ENCODE measurements at regions not wholly inside any gene's neighbourhood (a gene's known extent, or its start where the extent isn't known, plus 50 kb on each side); places are given as distances from the start of the nearest gene placed in this dataset.

GRCh38 chr10:123570898-123571515, 95.1 kb upstream of the GPR26 start:
- Histone ChIP-seq H4K20me1 (ENCODE audit: insufficient read depth, low read length) (no peaks in the 10 kb centered on the region), H2AFZ (ENCODE audit: low read depth, low read length) (no peak overlapping the region), H3K79me2 (ENCODE audit: insufficient read depth, low read length) (no peaks in the 10 kb centered on the region), H3K36me3 (ENCODE audit: insufficient read depth, low read length) (no peaks in the 10 kb centered on the region), H3K4me2 (ENCODE audit: insufficient read depth, low read length) (no peak overlapping the region), H3K9me3 (ENCODE audit: insufficient read depth, low read length, severe bottlenecking) (no peaks in the 10 kb centered on the region), H3K27me3 (ENCODE audit: insufficient read depth, low read length, poor library complexity) (peaks cover 19% of the 10 kb centered on the region), H3K27ac (ENCODE audit: low read length) (no peak overlapping the region), H3K4me1 (ENCODE audit: insufficient read depth, low read length) (no peaks in the 10 kb centered on the region), H3K9ac (ENCODE audit: low read depth, low read length) (no peak overlapping the region), H3K4me3 (ENCODE audit: low read depth in 1 of 2, low read length in 2 of 2) (no peak overlapping the region)
- DNase-seq (no peak), ATAC-seq (ENCODE audit: insufficient read depth, low read depth) (no peak)
- TF ChIP-seq CTCF (IDR thresholded peaks at IDR 0.05; ENCODE audit: borderline replicate concordance, extremely low read depth, low read length, poor library complexity, severe bottlenecking) (no peak), EZH2 (IDR thresholded peaks at IDR 0.05; ENCODE audit: borderline replicate concordance, low read depth, low read length, severe bottlenecking) (no peak)

- no peak overlapping the region for H3K9ac ChIP-seq (ENCODE audit: low read depth, low read length)
- TF ChIP-seq EZH2 (IDR thresholded peaks at IDR 0.05; ENCODE audit: borderline replicate concordance, low read depth, low read length, severe bottlenecking): no peak
Observed at GRCh38 chr10:123571978-123572377, 94.2 kb upstream of the GPR26 start.

DNA sequence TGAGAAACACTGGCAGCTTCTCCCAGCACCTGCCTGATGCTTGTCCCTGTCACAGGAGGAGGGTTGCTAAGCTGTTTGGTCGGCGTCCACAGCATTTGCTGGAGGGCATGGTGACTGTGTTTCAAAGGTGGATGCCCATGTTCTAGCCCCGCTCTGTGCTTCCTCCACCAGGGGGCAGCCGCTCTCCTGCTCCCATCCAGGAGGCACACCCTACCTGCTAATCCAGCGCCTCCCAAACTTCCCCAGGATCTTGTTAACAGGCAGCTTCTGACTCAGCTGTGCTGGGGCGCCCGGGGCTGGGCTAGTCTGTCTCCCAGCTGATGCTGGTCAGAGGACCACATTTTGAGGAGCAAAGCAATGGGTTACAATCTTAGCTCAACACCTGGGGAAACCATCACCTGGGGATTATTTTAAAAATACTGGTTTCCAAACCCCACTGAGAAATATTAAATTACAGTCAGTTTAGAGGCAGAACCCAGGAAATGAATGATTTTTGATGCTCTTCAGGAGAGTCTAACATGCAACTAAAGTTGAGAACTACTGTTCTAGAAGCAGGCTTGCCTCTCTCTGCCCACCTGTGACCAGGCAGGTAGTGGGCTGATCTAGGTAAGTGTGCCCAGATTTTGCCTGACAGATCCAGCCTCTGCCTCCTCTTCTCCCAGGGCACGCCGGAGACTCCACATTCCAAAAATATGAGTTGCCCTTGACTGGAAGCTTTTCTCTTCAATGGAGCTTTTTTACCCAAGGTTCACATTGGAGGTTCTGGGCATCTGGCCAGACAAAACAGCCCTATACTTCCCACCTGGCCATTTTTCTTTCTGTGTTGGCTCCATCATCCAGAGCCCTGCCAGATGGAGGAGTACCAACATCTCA, 92.7 kb upstream of the GPR26 start:
- H3K4me1 ChIP-seq (ENCODE audit: insufficient read depth, low read length): no peaks in the 10 kb centered on the region
- no peak overlapping the region for H3K27ac ChIP-seq (ENCODE audit: low read length)
- no peak overlapping the region for H2AFZ ChIP-seq (ENCODE audit: low read depth, low read length)
- ATAC-seq (ENCODE audit: insufficient read depth, low read depth): peak; percentile 68
- H4K20me1 ChIP-seq (ENCODE audit: insufficient read depth, low read length): no peaks in the 10 kb centered on the region
- no peaks in the 10 kb centered on the region for H3K79me2 ChIP-seq (ENCODE audit: insufficient read depth, low read length)
- H3K27me3 ChIP-seq (ENCODE audit: insufficient read depth, low read length, poor library complexity): peaks cover 20% of the 10 kb centered on the region
- DNase-seq: peak; percentile 51
- no peak overlapping the region for H3K9ac ChIP-seq (ENCODE audit: low read depth, low read length)
- H3K36me3 ChIP-seq (ENCODE audit: insufficient read depth, low read length): no peaks in the 10 kb centered on the region
- no peaks in the 10 kb centered on the region for H3K9me3 ChIP-seq (ENCODE audit: insufficient read depth, low read length, severe bottlenecking)
- no peak overlapping the region for H3K4me2 ChIP-seq (ENCODE audit: insufficient read depth, low read length)
- H3K4me3 ChIP-seq (ENCODE audit: low read depth in 1 of 2, low read length in 2 of 2): no peak overlapping the region
- TF ChIP-seq CTCF (IDR thresholded peaks at IDR 0.05; ENCODE audit: borderline replicate concordance, extremely low read depth, low read length, poor library complexity, severe bottlenecking) (peak; percentile 77), EZH2 (IDR thresholded peaks at IDR 0.05; ENCODE audit: borderline replicate concordance, low read depth, low read length, severe bottlenecking) (no peak)

More at GRCh38 chr10:123571978-123572377, 94.2 kb upstream of the GPR26 start:
- no peak overlapping the region for H2AFZ ChIP-seq (ENCODE audit: low read depth, low read length)
- peaks cover 19% of the 10 kb centered on the region for H3K27me3 ChIP-seq (ENCODE audit: insufficient read depth, low read length, poor library complexity)
- ATAC-seq (ENCODE audit: insufficient read depth, low read depth) (no peak), DNase-seq (no peak)
- no peaks in the 10 kb centered on the region for H3K36me3 ChIP-seq (ENCODE audit: insufficient read depth, low read length)
- no peak overlapping the region for H3K4me2 ChIP-seq (ENCODE audit: insufficient read depth, low read length)
- H3K4me3 ChIP-seq (ENCODE audit: low read depth in 1 of 2, low read length in 2 of 2): no peak overlapping the region
- H3K79me2 ChIP-seq (ENCODE audit: insufficient read depth, low read length): no peaks in the 10 kb centered on the region
- H3K4me1 ChIP-seq (ENCODE audit: insufficient read depth, low read length): no peaks in the 10 kb centered on the region
- no peaks in the 10 kb centered on the region for H3K9me3 ChIP-seq (ENCODE audit: insufficient read depth, low read length, severe bottlenecking)
- H3K27ac ChIP-seq (ENCODE audit: low read length): no peak overlapping the region
- no peaks in the 10 kb centered on the region for H4K20me1 ChIP-seq (ENCODE audit: insufficient read depth, low read length)

GRCh38 chr10:123574109-123574698, 92.0 kb upstream of the GPR26 start:
- no peak for ATAC-seq (ENCODE audit: insufficient read depth, low read depth)

More at GRCh38 chr10:123574109-123574698, 92.0 kb upstream of the GPR26 start:
- Histone ChIP-seq H3K4me3 (ENCODE audit: low read depth in 1 of 2, low read length in 2 of 2) (no peak overlapping the region), H3K27ac (ENCODE audit: low read length) (no peak overlapping the region), H4K20me1 (ENCODE audit: insufficient read depth, low read length) (no peaks in the 10 kb centered on the region), H3K79me2 (ENCODE audit: insufficient read depth, low read length) (no peaks in the 10 kb centered on the region), H2AFZ (ENCODE audit: low read depth, low read length) (no peak overlapping the region), H3K4me2 (ENCODE audit: insufficient read depth, low read length) (no peak overlapping the region), H3K9ac (ENCODE audit: low read depth, low read length) (no peak overlapping the region), H3K36me3 (ENCODE audit: insufficient read depth, low read length) (no peaks in the 10 kb centered on the region), H3K9me3 (ENCODE audit: insufficient read depth, low read length, severe bottlenecking) (no peaks in the 10 kb centered on the region), H3K4me1 (ENCODE audit: insufficient read depth, low read length) (no peaks in the 10 kb centered on the region), H3K27me3 (ENCODE audit: insufficient read depth, low read length, poor library complexity) (peaks cover 20% of the 10 kb centered on the region)
- no peak for DNase-seq
- TF ChIP-seq EZH2 (IDR thresholded peaks at IDR 0.05; ENCODE audit: borderline replicate concordance, low read depth, low read length, severe bottlenecking) (no peak), CTCF (IDR thresholded peaks at IDR 0.05; ENCODE audit: borderline replicate concordance, extremely low read depth, low read length, poor library complexity, severe bottlenecking) (no peak)

Measured in DND-41 (cell line).